Body of pancreas (tissue), 4 donors: ENCODE measurements at regions not wholly inside any gene's neighbourhood (a gene's known extent, or its start where the extent isn't known, plus 50 kb on each side); places are given as distances from the start of the nearest gene placed in this dataset.

Experiments
- POLR2A ChIP-seq, 3 donors: fragments of 450-650 bp; IDR thresholded peaks; one replicate each; pipeline ENCODE4 v1.6.1; 2016; ENCODE audit warnings: antibody characterized with exemption in 3 of 3, mild to moderate bottlenecking in 2 of 3
- TF ChIP-seq, protein P1 (sequence below), 7 experiments: fragments of 450-650 bp in 4 of 7; fragments of 200-600 bp in 3 of 7; sonication (generic) in 3 of 7; IDR thresholded peaks; one replicate each; pipeline ENCODE4 v1.5.1; 2016 to 2019; ENCODE audit warnings: antibody characterized with exemption in 7 of 7

- TF ChIP-seq, protein P1, sequence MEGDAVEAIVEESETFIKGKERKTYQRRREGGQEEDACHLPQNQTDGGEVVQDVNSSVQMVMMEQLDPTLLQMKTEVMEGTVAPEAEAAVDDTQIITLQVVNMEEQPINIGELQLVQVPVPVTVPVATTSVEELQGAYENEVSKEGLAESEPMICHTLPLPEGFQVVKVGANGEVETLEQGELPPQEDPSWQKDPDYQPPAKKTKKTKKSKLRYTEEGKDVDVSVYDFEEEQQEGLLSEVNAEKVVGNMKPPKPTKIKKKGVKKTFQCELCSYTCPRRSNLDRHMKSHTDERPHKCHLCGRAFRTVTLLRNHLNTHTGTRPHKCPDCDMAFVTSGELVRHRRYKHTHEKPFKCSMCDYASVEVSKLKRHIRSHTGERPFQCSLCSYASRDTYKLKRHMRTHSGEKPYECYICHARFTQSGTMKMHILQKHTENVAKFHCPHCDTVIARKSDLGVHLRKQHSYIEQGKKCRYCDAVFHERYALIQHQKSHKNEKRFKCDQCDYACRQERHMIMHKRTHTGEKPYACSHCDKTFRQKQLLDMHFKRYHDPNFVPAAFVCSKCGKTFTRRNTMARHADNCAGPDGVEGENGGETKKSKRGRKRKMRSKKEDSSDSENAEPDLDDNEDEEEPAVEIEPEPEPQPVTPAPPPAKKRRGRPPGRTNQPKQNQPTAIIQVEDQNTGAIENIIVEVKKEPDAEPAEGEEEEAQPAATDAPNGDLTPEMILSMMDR (IDR thresholded peaks at IDR 0.05), result no peak
- TF ChIP-seq POLR2A (IDR thresholded peaks at IDR 0.05), result no peak
Measured at GRCh38 chr6:141593311-141593710, 539.4 kb upstream of the GJE1 start.
